Lower lobe of right lung (tissue), 2 donors: ENCODE measurements at regions not wholly inside any gene's neighbourhood (a gene's known extent, or its start where the extent isn't known, plus 50 kb on each side); places are given as distances from the start of the nearest gene placed in this dataset.

Experiments used
- ATAC-seq, 2 donors: fragments of 200-7000 bp; cut with Tn5 transposase; one replicate each; pipeline ENCODE4 v1.9.1; 2020 to 2022; ENCODE audit warnings: mild to moderate bottlenecking in 2 of 2, moderate library complexity in 2 of 2
- DNase-seq: peaks from one replicate; pipeline ENCODE4 v3.0.0-alpha.2; 2020
- H3K27ac ChIP-seq: fragments of 200-600 bp; one replicate; pipeline ENCODE4 v1.8.0; 2022
- H3K27me3 ChIP-seq: fragments of 200-600 bp; one replicate; pipeline ENCODE4 v1.8.0; 2022; ENCODE audit warnings: low read depth
- H3K36me3 ChIP-seq: fragments of 200-600 bp; one replicate; pipeline ENCODE4 v1.8.0; 2022; ENCODE audit warnings: mild to moderate bottlenecking
- H3K4me1 ChIP-seq: fragments of 200-600 bp; one replicate; pipeline ENCODE4 v1.8.0; 2022
- H3K4me3 ChIP-seq: fragments of 200-600 bp; one replicate; pipeline ENCODE4 v1.8.0; 2022; ENCODE audit warnings: mild to moderate bottlenecking
- H3K9me3 ChIP-seq: fragments of 200-600 bp; one replicate; pipeline ENCODE4 v1.8.0; 2022
- intact Hi-C: fragments of 100-400 bp; cut with DNase I; formaldehyde crosslinking; loops from one replicate; pipeline ENCODE4 v1.11.0; 2022
- TF ChIP-seq, protein P1 (sequence below): fragments of 200-600 bp; IDR thresholded peaks from one replicate; pipeline ENCODE4 v1.8.0; 2022; ENCODE audit warnings: antibody characterized with exemption, mild to moderate bottlenecking
- donor health status: DM: no; HTN: yes; CAD: no; lungs with severe emphysema.

DNA sequence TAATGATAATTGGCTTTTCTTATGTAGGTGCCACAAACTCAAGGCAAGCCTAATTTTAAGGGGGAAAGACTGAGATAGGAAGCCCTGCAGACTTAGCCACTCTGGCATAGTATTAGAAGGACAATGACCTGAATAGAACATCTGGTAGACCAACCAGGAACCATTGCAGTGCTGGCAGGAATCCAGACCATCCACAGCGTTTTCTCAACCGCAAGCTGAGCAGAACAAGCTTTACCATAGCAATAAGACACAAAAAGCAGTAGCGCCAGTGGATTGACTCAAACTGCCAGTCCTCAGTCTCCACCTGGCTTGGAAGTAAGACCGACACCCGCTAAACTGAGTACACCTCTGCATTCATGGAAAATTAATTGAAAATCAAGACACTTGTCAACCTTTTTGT, 141.3 kb upstream of the LPAR1 start:
- TF ChIP-seq, protein P1, sequence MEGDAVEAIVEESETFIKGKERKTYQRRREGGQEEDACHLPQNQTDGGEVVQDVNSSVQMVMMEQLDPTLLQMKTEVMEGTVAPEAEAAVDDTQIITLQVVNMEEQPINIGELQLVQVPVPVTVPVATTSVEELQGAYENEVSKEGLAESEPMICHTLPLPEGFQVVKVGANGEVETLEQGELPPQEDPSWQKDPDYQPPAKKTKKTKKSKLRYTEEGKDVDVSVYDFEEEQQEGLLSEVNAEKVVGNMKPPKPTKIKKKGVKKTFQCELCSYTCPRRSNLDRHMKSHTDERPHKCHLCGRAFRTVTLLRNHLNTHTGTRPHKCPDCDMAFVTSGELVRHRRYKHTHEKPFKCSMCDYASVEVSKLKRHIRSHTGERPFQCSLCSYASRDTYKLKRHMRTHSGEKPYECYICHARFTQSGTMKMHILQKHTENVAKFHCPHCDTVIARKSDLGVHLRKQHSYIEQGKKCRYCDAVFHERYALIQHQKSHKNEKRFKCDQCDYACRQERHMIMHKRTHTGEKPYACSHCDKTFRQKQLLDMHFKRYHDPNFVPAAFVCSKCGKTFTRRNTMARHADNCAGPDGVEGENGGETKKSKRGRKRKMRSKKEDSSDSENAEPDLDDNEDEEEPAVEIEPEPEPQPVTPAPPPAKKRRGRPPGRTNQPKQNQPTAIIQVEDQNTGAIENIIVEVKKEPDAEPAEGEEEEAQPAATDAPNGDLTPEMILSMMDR, result no peak
- intact Hi-C loops, result no loop called here
- Histone ChIP-seq H3K4me1 (no peaks in the 10 kb centered on the region), H3K9me3 (no peaks in the 10 kb centered on the region), H3K36me3 (no peaks in the 10 kb centered on the region), H3K4me3 (no peak overlapping the region), H3K27ac (no peak overlapping the region), H3K27me3 (no peaks in the 10 kb centered on the region)
- ATAC-seq (no peak), DNase-seq (no peak)

- TF ChIP-seq, protein P1, result no peak
- Histone ChIP-seq H3K27ac (no peak overlapping the region), H3K27me3 (no peaks in the 10 kb centered on the region), H3K9me3 (no peaks in the 10 kb centered on the region), H3K36me3 (no peaks in the 10 kb centered on the region), H3K4me1 (no peaks in the 10 kb centered on the region), H3K4me3 (no peak overlapping the region)
- ATAC-seq (no peak), DNase-seq (no peak)
- intact Hi-C loops, result no loop called here
Measured at GRCh38 chr9:111178331-111179055, 140.2 kb upstream of the LPAR1 start.

GRCh38 chr9:111176511-111176910, 138.2 kb upstream of the LPAR1 start:
- Histone ChIP-seq H3K36me3 (no peaks in the 10 kb centered on the region), H3K4me3 (no peak overlapping the region), H3K4me1 (no peaks in the 10 kb centered on the region), H3K27me3 (no peaks in the 10 kb centered on the region), H3K27ac (no peak overlapping the region), H3K9me3 (no peaks in the 10 kb centered on the region)
- DNase-seq (no peak), ATAC-seq (no peak)
- TF ChIP-seq, protein P1, result no peak
- intact Hi-C loops, result no loop called here

DNA sequence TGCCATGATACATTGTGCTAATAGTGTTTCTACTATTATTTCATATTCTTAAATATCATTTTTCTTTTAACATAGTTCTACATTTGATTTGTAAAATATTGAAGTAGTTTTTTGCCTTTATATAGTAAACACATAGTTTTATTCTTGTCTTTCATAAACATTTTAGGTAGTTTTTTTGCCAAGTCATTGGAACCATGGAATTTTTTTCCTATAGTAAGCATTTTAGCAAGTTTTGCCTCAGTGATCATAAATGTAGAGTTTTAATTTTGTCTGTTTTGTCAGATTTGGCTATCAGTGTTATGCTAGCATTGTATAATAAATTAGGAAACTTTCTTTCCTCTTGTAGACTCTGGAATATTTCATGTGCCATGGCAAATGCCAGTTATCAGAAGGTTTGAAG, 137.1 kb upstream of the LPAR1 start:
- DNase-seq (no peak), ATAC-seq (no peak)
- Histone ChIP-seq H3K4me1 (no peaks in the 10 kb centered on the region), H3K27ac (no peak overlapping the region), H3K4me3 (no peak overlapping the region), H3K27me3 (no peaks in the 10 kb centered on the region), H3K36me3 (no peaks in the 10 kb centered on the region), H3K9me3 (no peaks in the 10 kb centered on the region)
- TF ChIP-seq, protein P1, result no peak
- intact Hi-C loops, result no loop called here

DNA sequence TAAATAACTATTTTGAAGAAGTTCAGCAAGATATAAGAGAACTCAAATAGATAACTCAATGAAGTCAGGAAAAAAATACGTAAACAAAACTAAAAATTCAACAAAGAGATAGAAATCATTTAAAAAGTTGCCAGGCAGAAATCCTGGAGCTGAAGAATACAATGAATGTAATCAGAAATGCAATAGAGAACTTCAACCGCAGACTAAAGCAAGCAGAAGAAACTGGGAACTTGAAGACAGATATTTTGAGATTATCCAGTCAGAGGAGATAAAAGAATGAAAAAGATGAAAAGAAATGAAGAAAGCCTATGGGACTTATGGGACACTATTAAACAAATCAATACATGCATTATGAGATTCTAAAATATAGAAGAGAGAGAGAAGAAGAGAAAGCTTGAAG, 129.1 kb upstream of the LPAR1 start:
- Histone ChIP-seq H3K9me3 (peaks cover 4% of the 10 kb centered on the region), H3K36me3 (no peaks in the 10 kb centered on the region), H3K27me3 (no peaks in the 10 kb centered on the region), H3K4me3 (no peak overlapping the region), H3K4me1 (peaks cover 8% of the 10 kb centered on the region), H3K27ac (no peak overlapping the region)
- intact Hi-C loops, result no loop called here
- ATAC-seq (no peak), DNase-seq (no peak)
- TF ChIP-seq, protein P1, result no peak
